Colonic mucosa (tissue), 4 donors: ENCODE measurements at regions not wholly inside any gene's neighbourhood (a gene's known extent, or its start where the extent isn't known, plus 50 kb on each side); places are given as distances from the start of the nearest gene placed in this dataset.
"Not testable (repeated sequence)": the region's sequence is repeated elsewhere in the genome, so short reads cannot be mapped to it uniquely, and the experiment has no call there.

Experiments
- DNase-seq: peaks from one replicate; pipeline ENCODE4 v3.0.0-alpha.2; 2020
- H3K27ac ChIP-seq: fragments of 200-600 bp; one replicate; pipeline ENCODE4 v1.8.0; 2021
- H3K27me3 ChIP-seq: fragments of 200-600 bp; one replicate; pipeline ENCODE4 v1.8.0; 2021
- H3K36me3 ChIP-seq: fragments of 200-600 bp; one replicate; pipeline ENCODE4 v1.8.0; 2021
- H3K4me1 ChIP-seq: fragments of 200-600 bp; one replicate; pipeline ENCODE4 v1.8.0; 2021; ENCODE audit warnings: mild to moderate bottlenecking
- H3K4me3 ChIP-seq: fragments of 200-600 bp; one replicate; pipeline ENCODE4 v1.8.0; 2021
- H3K9ac ChIP-seq, 2 donors: one replicate each; pipeline ENCODE4 v1.7.0; 2013; ENCODE audit warnings: control low read depth in 2 of 2, low read depth in 2 of 2, low read length in 2 of 2
- H3K9me3 ChIP-seq: fragments of 200-600 bp; one replicate; pipeline ENCODE4 v1.8.0; 2021
- intact Hi-C: fragments of 100-400 bp; cut with DNase I; formaldehyde crosslinking; loops from one replicate; pipeline ENCODE4 v1.14.1; 2022
- TF ChIP-seq, protein P1 (sequence below): fragments of 200-600 bp; IDR thresholded peaks from one replicate; pipeline ENCODE4 v1.8.0; 2022; ENCODE audit warnings: antibody characterized with exemption, mild to moderate bottlenecking
- donor health status: healthy.
- donor health status: DM: no; HTN: no; CAD: no.
- donor health status: DM: no; HTN: no; CAD: no.

DNA sequence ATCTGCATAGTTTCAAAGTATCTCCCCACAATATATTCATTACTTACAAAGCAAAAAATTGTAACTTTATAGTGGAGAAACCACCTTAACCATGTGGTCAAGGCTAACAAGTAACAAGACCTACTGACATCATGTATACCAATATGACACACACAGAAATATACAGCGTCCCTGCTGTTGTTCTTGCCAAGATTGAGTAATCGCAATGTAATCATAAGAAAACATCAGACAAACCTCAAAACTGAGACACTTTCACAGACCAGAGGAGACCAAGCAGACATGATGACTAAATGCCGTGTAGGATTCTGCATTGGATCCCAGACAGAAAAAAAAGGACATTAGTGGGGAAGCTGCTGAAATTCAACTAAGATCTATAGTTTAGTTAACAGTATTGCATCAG is 123.0 kb downstream of the ACAA2 start:
- Histone ChIP-seq H3K27ac (no peak overlapping the region), H3K4me3 (no peak overlapping the region), H3K36me3 (no peaks in the 10 kb centered on the region), H3K9ac (no peak overlapping the region), H3K4me1 (peaks cover 3% of the 10 kb centered on the region), H3K27me3 (no peaks in the 10 kb centered on the region), H3K9me3 (no peaks in the 10 kb centered on the region)
- TF ChIP-seq, protein P1, sequence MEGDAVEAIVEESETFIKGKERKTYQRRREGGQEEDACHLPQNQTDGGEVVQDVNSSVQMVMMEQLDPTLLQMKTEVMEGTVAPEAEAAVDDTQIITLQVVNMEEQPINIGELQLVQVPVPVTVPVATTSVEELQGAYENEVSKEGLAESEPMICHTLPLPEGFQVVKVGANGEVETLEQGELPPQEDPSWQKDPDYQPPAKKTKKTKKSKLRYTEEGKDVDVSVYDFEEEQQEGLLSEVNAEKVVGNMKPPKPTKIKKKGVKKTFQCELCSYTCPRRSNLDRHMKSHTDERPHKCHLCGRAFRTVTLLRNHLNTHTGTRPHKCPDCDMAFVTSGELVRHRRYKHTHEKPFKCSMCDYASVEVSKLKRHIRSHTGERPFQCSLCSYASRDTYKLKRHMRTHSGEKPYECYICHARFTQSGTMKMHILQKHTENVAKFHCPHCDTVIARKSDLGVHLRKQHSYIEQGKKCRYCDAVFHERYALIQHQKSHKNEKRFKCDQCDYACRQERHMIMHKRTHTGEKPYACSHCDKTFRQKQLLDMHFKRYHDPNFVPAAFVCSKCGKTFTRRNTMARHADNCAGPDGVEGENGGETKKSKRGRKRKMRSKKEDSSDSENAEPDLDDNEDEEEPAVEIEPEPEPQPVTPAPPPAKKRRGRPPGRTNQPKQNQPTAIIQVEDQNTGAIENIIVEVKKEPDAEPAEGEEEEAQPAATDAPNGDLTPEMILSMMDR: no peak
- intact Hi-C loops: no loop called here
- no peak for DNase-seq

DNA sequence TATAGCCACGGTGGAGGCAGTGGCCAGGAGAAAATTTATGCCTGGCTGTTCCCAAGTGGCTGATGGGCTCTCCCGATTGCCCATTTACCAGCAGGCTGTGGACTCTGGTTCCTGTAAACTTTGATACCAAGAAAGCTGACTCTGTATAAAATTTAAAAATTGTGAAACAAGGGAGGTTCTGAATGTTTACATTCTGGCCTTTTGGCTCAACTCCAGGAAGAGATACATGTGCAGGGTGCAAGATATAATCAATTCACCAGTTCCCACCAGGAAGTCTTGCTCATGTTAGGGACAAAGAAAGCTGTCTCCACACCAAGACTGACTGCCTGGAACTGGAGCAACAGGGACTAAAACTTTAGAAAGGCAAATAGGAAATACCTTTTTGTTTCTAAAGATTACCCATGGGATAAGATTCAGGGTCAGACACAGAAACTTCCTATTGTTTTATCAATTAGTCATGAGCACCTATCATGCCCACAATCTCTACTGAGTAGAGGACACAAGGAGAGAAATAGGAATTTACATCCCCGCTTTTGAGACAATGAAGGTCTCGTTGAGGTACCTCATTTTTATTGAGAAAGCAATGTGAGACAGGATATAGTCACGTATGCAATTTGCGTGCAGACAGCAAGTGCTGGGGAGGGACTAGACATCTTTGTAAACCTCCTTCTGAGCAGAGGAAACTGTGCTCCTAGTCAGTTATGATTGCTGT is 123.5 kb downstream of the LIPG start:
- TF ChIP-seq, protein P1: no peak
- H3K27ac ChIP-seq: no peak overlapping the region
- no peak for DNase-seq
- no peaks in the 10 kb centered on the region for H3K4me1 ChIP-seq
- no peak overlapping the region for H3K9ac ChIP-seq
- intact Hi-C loops: no loop called here
- H3K27me3 ChIP-seq: no peaks in the 10 kb centered on the region
- no peaks in the 10 kb centered on the region for H3K36me3 ChIP-seq
- no peak overlapping the region for H3K4me3 ChIP-seq
- H3K9me3 ChIP-seq: no peaks in the 10 kb centered on the region

DNA sequence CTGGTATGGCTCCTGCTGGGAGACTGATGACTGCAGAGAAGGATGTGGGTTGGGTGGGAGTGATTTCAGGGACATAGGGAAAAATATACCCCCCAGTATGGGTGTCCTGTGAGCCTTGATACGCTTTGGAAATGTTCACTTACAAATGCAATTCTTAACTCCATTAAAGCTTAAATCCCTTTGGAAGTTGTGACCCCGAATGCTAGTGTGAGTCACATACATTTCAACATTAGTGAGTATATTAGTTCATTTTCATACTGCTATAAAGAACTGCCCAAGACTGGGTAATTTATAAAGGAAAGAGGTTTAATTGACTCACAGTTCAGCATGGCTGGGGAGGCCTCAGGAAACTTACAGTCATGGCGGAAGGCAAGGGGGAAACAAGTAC is 120.9 kb downstream of the LIPG start:
- H3K27me3 ChIP-seq, H3K9ac ChIP-seq, intact Hi-C loops, DNase-seq, H3K4me1 ChIP-seq, H3K27ac ChIP-seq, H3K9me3 ChIP-seq, H3K4me3 ChIP-seq, H3K36me3 ChIP-seq: not testable (repeated sequence)

DNA sequence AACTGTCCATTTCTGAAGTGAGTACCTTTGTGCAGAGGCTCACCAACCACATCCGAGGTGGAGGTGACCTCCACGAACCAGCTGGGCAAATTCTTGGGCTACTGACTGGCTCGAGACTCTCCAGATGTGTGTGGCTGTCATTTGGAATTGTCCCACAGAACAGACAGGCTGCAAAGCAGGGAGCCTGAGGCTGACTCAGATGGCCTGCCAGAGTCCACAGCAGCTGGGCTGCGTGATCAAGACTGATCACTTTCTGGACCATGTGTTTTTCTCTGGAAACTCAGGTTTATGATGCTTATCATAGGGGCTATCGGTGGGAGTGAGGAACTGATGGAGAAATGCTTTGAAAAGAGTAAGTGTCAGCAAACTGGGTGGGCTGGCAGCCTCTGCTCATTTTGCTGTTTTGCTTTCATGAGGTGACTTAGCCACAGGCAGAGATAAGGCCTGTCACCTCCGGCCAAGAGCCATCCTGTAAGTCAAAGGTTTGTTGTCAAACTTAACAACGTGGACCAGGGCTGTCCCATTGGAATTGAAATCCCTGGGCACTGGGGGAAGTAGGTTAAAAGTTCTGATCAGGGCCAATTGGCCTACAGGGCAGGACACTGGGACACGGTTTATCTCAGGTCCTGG is 120.4 kb downstream of the LIPG start:
- no peaks in the 10 kb centered on the region for H3K4me1 ChIP-seq

DNA sequence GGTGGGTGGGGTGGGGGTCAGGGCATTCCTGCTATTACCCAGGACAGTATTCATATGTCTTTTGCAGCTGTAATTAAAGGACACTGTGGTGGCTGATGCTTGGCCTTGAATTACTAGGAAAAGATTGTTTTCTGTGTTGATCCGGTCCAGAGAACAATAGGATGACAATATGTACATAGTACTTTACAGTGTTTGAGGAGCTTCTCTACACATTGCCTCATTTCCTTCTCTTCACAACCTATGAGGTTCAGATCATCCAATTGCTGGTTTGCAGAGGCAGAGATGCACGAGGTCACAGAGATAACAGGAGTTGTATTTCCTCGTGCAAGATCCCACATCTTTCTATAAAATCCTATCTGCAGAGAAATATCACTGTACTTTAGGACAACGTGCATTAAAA is 119.5 kb downstream of the LIPG start:
- H3K4me3 ChIP-seq: no peak overlapping the region
- H3K27ac ChIP-seq: no peak overlapping the region
- no peaks in the 10 kb centered on the region for H3K36me3 ChIP-seq
- no peak overlapping the region for H3K9ac ChIP-seq
- no peaks in the 10 kb centered on the region for H3K27me3 ChIP-seq
- H3K4me1 ChIP-seq: no peaks in the 10 kb centered on the region
- H3K9me3 ChIP-seq: no peaks in the 10 kb centered on the region
- intact Hi-C loops: no loop called here
- DNase-seq: no peak
- TF ChIP-seq, protein P1: no peak

More for the DNA sequence above, 120.4 kb downstream of the LIPG start:
- H3K36me3 ChIP-seq: no peaks in the 10 kb centered on the region
- no peak for DNase-seq
- no peaks in the 10 kb centered on the region for H3K9me3 ChIP-seq
- intact Hi-C loops: no loop called here
- H3K4me3 ChIP-seq: no peak overlapping the region
- TF ChIP-seq, protein P1: no peak
- H3K9ac ChIP-seq: no peak overlapping the region
- H3K27me3 ChIP-seq: no peaks in the 10 kb centered on the region
- H3K27ac ChIP-seq: no peak overlapping the region

DNA sequence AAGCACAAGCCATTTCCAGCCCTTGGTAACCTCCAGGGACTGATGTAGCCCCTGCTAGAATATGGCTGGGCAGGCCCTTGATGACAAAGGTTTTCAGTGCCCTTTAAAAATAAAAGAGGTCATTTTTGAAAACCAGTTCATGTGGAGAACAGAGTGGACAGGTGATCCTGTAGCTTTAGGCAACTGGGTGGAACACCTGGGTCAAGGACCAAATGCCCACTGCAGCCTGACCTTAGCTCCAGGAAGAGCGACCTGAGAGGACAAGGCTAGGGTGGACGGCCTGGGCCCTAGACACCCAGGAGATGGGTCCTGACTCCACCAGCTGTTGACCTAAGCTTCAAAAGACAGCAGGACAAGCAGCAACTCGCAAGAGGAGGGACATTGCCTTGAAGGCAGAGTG is 116.6 kb downstream of the LIPG start:
- Histone ChIP-seq H3K27me3 (no peaks in the 10 kb centered on the region), H3K9ac (no peak overlapping the region), H3K4me3 (no peak overlapping the region), H3K9me3 (no peaks in the 10 kb centered on the region), H3K4me1 (no peaks in the 10 kb centered on the region), H3K27ac (peak overlapping the region; percentile 33), H3K36me3 (no peaks in the 10 kb centered on the region)
- DNase-seq: no peak
- TF ChIP-seq, protein P1: no peak
- intact Hi-C loops: no loop called here
